ENCODE measurements at regions not wholly inside any gene's neighbourhood (a gene's known extent, or its start where the extent isn't known, plus 50 kb on each side); places are given as distances from the start of the nearest gene placed in this dataset.

DNA sequence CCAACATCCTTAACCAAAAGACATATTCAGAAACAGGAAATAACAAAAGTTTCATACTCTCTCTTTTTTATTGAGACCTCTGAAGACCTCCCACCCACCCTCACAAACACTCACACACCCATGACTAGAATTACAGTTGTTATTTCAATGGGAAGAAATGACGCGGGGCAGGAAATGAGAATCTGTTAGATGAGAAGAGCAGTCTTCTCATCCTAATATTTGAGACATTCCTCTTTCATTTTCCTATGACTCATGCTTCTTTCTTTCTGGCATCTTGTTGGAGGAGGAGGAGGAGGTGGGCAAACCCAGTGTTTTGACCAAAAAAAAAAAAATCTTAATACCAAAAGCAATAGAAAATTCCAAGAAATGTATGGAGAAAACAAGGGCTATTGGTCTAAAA, 179.5 kb upstream of the TARS1 start:
- H3K4me1 ChIP-seq = no peaks in the 10 kb centered on the region
- WGBS, 2 donors = 79 to 86% methylated on average over 2 of the region's 2 CpGs
- H3K36me3 ChIP-seq = no peaks in the 10 kb centered on the region
- no peak overlapping the region for H3K27ac ChIP-seq
- H3K27me3 ChIP-seq = no peaks in the 10 kb centered on the region
- TF ChIP-seq EP300 (IDR thresholded peaks at IDR 0.05) (no peak), POLR2A (IDR thresholded peaks at IDR 0.05) (no peak), POLR2AphosphoS5 (IDR thresholded peaks at IDR 0.05) (no peak)
- TF ChIP-seq, protein P1, sequence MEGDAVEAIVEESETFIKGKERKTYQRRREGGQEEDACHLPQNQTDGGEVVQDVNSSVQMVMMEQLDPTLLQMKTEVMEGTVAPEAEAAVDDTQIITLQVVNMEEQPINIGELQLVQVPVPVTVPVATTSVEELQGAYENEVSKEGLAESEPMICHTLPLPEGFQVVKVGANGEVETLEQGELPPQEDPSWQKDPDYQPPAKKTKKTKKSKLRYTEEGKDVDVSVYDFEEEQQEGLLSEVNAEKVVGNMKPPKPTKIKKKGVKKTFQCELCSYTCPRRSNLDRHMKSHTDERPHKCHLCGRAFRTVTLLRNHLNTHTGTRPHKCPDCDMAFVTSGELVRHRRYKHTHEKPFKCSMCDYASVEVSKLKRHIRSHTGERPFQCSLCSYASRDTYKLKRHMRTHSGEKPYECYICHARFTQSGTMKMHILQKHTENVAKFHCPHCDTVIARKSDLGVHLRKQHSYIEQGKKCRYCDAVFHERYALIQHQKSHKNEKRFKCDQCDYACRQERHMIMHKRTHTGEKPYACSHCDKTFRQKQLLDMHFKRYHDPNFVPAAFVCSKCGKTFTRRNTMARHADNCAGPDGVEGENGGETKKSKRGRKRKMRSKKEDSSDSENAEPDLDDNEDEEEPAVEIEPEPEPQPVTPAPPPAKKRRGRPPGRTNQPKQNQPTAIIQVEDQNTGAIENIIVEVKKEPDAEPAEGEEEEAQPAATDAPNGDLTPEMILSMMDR (IDR thresholded peaks at IDR 0.05) = no peak
- ATAC-seq (ENCODE audit: low FRiP score in 2 of 2) (no peak), DNase-seq (no peak)
- peaks cover 0 to 4% (median 0%) of the 10 kb centered on the region in 4 donors for H3K9me3 ChIP-seq
- H3K4me3 ChIP-seq = no peak overlapping the region

DNA sequence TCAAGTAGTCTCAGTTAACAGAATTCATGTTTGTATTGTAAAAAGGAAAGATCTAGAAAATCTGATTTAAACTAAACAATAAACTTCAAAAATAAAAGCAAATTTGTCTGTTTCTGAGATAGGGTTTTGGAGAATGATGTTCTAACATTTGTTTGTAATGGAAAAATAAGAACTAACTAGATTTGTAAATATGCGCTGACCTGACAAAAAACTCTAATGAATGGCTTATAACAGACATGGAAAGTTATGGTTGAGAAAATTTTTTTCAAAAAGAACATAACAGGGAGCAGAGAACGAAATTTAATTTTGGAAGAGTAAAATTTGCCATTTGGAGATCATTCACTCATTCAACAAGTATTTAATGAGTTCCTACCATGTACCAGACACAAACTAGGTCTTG, 179.0 kb upstream of the TARS1 start:
- no peak overlapping the region for H3K4me3 ChIP-seq
- WGBS, 2 donors = 81 to 91% methylated on average over 2 of the region's 2 CpGs
- H3K4me1 ChIP-seq = no peaks in the 10 kb centered on the region
- TF ChIP-seq POLR2A (IDR thresholded peaks at IDR 0.05) = no peak
- TF ChIP-seq EP300 (IDR thresholded peaks at IDR 0.05) = no peak
- TF ChIP-seq, protein P1 (IDR thresholded peaks at IDR 0.05) = no peak
- TF ChIP-seq POLR2AphosphoS5 (IDR thresholded peaks at IDR 0.05) = no peak
- no peak overlapping the region for H3K27ac ChIP-seq
- H3K27me3 ChIP-seq = no peaks in the 10 kb centered on the region
- peaks cover 0 to 4% (median 0%) of the 10 kb centered on the region in 4 donors for H3K9me3 ChIP-seq
- no peaks in the 10 kb centered on the region for H3K36me3 ChIP-seq
- ATAC-seq (ENCODE audit: low FRiP score in 2 of 2) = no peak
- no peak for DNase-seq

DNA sequence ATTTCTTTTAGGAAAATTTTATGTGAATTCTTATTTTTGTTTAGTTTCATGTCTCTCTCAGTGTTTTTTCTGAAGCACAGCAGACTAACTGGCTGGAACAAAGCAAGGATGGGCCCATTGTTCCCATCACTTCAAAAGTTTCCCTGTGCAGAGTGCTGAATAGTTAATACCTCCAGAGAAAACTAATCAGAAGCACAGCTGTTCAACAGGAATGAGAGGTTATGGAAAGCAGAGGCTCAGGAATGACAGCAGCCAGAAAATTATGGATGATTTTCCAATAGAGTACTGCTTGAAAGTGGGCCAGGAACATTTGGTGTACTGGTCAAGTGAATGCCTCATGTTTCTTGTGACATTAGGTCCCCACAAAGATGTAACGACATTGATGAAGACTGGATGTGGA, 173.0 kb upstream of the TARS1 start:
- WGBS, 2 donors = 83 to 88% methylated on average over 1 of the region's 1 CpG
- H3K4me3 ChIP-seq = no peak overlapping the region
- ATAC-seq (ENCODE audit: low FRiP score in 2 of 2) (no peak), DNase-seq (no peak)
- TF ChIP-seq POLR2A (IDR thresholded peaks at IDR 0.05) = no peak
- TF ChIP-seq, protein P1 (IDR thresholded peaks at IDR 0.05) = no peak
- TF ChIP-seq EP300 (IDR thresholded peaks at IDR 0.05) = no peak
- no peak for TF ChIP-seq POLR2AphosphoS5 (IDR thresholded peaks at IDR 0.05)
- H3K27me3 ChIP-seq = no peaks in the 10 kb centered on the region
- H3K9me3 ChIP-seq = peaks cover 0 to 4% (median 0%) of the 10 kb centered on the region in 4 donors
- H3K36me3 ChIP-seq = no peaks in the 10 kb centered on the region
- H3K4me1 ChIP-seq = no peaks in the 10 kb centered on the region
- no peak overlapping the region for H3K27ac ChIP-seq

DNA sequence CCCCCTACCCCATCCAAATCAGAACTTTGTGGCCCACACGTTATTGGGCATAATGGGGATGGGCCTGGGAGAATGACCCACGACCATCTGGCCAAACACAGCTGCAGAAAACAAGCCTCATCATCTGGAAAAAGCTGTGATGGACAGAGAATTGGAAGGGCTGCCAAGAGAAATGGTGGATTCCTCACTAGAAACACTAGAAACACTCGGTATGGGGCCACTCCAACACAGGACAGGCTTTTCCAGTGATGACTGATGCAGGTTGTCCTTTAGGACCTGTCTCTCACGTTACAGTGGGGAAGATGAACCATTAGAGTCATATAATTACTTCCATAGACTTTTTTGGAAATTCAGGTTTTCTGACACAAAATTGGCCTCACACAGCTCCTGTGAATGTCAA, 172.4 kb upstream of the TARS1 start:
- WGBS, 2 donors = 83% methylated on average over 4 of the region's 4 CpGs
- ATAC-seq (ENCODE audit: low FRiP score in 2 of 2) = no peak

DNA sequence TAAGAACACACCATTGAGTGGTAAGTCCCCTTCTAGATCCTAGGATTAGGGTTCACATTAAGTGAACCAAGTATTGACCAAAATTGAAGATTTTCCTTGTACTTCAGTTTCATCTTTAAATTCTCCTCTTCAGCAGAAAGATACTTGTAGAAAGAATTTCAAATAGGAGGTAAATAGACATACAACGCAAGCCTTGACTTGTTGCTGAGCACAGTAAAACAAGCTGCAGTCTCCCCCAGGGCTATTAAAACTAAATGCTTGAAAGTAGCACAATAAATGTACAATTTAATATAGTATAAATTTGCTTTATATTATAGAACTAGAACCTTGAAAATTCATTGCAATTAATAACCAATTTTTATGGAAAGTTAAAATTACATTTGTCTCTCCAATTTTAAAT, 170.1 kb upstream of the TARS1 start:
- no peaks in the 10 kb centered on the region for H3K36me3 ChIP-seq
- H3K9me3 ChIP-seq = no peaks in the 10 kb centered on the region
- no peak overlapping the region for H3K4me3 ChIP-seq
- 43 to 52% methylated on average over 1 of the region's 1 CpG for WGBS, 2 donors
- ATAC-seq (ENCODE audit: low FRiP score in 2 of 2) (no peak), DNase-seq (no peak)
- no peak for TF ChIP-seq EP300 (IDR thresholded peaks at IDR 0.05)
- no peak for TF ChIP-seq POLR2AphosphoS5 (IDR thresholded peaks at IDR 0.05)
- TF ChIP-seq, protein P1 (IDR thresholded peaks at IDR 0.05) = no peak
- no peak for TF ChIP-seq POLR2A (IDR thresholded peaks at IDR 0.05)
- H3K27me3 ChIP-seq = no peaks in the 10 kb centered on the region
- no peak overlapping the region for H3K27ac ChIP-seq
- H3K4me1 ChIP-seq = peaks cover 0 to under 1% (median 0%) of the 10 kb centered on the region in 4 donors

More for the DNA sequence above, 172.4 kb upstream of the TARS1 start:
- TF ChIP-seq, protein P1 (IDR thresholded peaks at IDR 0.05) = no peak
- TF ChIP-seq EP300 (IDR thresholded peaks at IDR 0.05) = no peak
- no peak for TF ChIP-seq POLR2AphosphoS5 (IDR thresholded peaks at IDR 0.05)
- no peak for TF ChIP-seq POLR2A (IDR thresholded peaks at IDR 0.05)
- H3K9me3 ChIP-seq = peaks cover 0 to 4% (median 0%) of the 10 kb centered on the region in 4 donors
- no peak for DNase-seq
- H3K4me3 ChIP-seq = no peak overlapping the region
- H3K4me1 ChIP-seq = no peaks in the 10 kb centered on the region
- H3K27ac ChIP-seq = no peak overlapping the region
- no peaks in the 10 kb centered on the region for H3K27me3 ChIP-seq
- no peaks in the 10 kb centered on the region for H3K36me3 ChIP-seq
